ENCODE measurements at regions not wholly inside any gene's neighbourhood (a gene's known extent, or its start where the extent isn't known, plus 50 kb on each side); places are given as distances from the start of the nearest gene placed in this dataset.

- TF ChIP-seq ZBTB4 (CRISPR knock-in tag; IDR thresholded peaks at IDR 0.05) (no peak), YY1 (IDR thresholded peaks at IDR 0.05; ENCODE audit: low read depth, low read length) (peak; percentile 48), POLR2AphosphoS5 (IDR thresholded peaks at IDR 0.05; ENCODE audit: low read length) (peak; percentile 86), POLR2AphosphoS2 (IDR thresholded peaks at IDR 0.05; ENCODE audit: low read depth, low read length) (no peak), BRCA1 (IDR thresholded peaks at IDR 0.05; ENCODE audit: low read depth, low read length) (no peak), SMAD5 (IDR thresholded peaks at IDR 0.05; ENCODE audit: low read depth) (peak; percentile 47; the same call in 1 of the 2 replicates), ZNF207 (IDR thresholded peaks at IDR 0.05; ENCODE audit: borderline replicate concordance) (no peak), KDM1A (IDR thresholded peaks at IDR 0.05; ENCODE audit: borderline replicate concordance) (no peak), NKRF (conservative IDR thresholded peaks at IDR 0.05) (no peak), IRF3 (IDR thresholded peaks at IDR 0.05) (no peak), CBX3 (IDR thresholded peaks at IDR 0.05; ENCODE audit: borderline replicate concordance, low read depth) (no peak), IRF5 (IDR thresholded peaks at IDR 0.05; ENCODE audit: borderline replicate concordance) (no peak), SMAD1 (IDR thresholded peaks at IDR 0.05; ENCODE audit: low read depth, partially characterized antibody) (peak; percentile 75), TARDBP (IDR thresholded peaks at IDR 0.05; ENCODE audit: borderline replicate concordance) (peak; percentile 9; the same call in 1 of the 2 replicates), PBX3 (IDR thresholded peaks at IDR 0.05; ENCODE audit: insufficient replicate concordance, low read depth, low read length) (no peak), ZNF217 (IDR thresholded peaks at IDR 0.05) (no peak), NFYB (IDR thresholded peaks at IDR 0.05; ENCODE audit: insufficient read depth, low read depth, low read length) (0 out of 2 replicates have a peak, but pooled peaks have one; percentile 4), ELK1 (IDR thresholded peaks at IDR 0.05; ENCODE audit: low read depth, low read length) (no peak), ZNF24 (IDR thresholded peaks at IDR 0.05) (no peak), MEF2A (IDR thresholded peaks at IDR 0.05; ENCODE audit: insufficient read depth, low read depth, low read length) (peak; percentile 52; the same call in 1 of the 2 replicates), NR2F1 (conservative IDR thresholded peaks at IDR 0.05) (no peak)
Observed at GRCh38 chr4:184328022-184328736, 110.5 kb upstream of the ENPP6 start (continued).
